ENCODE measurements at regions not wholly inside any gene's neighbourhood (a gene's known extent, or its start where the extent isn't known, plus 50 kb on each side); places are given as distances from the start of the nearest gene placed in this dataset.

- TF ChIP-seq ZNF384 (IDR thresholded peaks at IDR 0.05) = no peak
- CTCF ChIA-PET = no interaction called here
- DNase-seq (ENCODE audit: extremely low spot score) = no peak
- POLR2A ChIA-PET = no interaction called here
These were observed 55.4 kb downstream of the ZCCHC12 start for GRCh38 chrX:118878977-118879376.

GRCh38 chrX:118879586-118879985 is 56.0 kb downstream of the ZCCHC12 start:
- POLR2A ChIA-PET = no interaction called here
- no peak for DNase-seq (ENCODE audit: extremely low spot score)
- CTCF ChIA-PET = no interaction called here
- no peak for TF ChIP-seq ZNF384 (IDR thresholded peaks at IDR 0.05)
- TF ChIP-seq CTBP1 (IDR thresholded peaks at IDR 0.05; ENCODE audit: borderline replicate concordance) = no peak
- TF ChIP-seq SP1 (IDR thresholded peaks at IDR 0.05) = no peak
- TF ChIP-seq FOXA1 (IDR thresholded peaks at IDR 0.05) = no peak
- TF ChIP-seq ARNT (IDR thresholded peaks at IDR 0.05) = no peak
- no peak for TF ChIP-seq FOXK2 (IDR thresholded peaks at IDR 0.05)

- DNase-seq (ENCODE audit: extremely low spot score) = no peak
- CTCF ChIA-PET = no interaction called here
- POLR2A ChIA-PET = no interaction called here
- TF ChIP-seq FOXA1 (IDR thresholded peaks at IDR 0.05) (no peak), HDGF (IDR thresholded peaks at IDR 0.05; ENCODE audit: borderline replicate concordance) (no peak), LEF1 (IDR thresholded peaks at IDR 0.05; ENCODE audit: borderline replicate concordance) (no peak), ZNF384 (IDR thresholded peaks at IDR 0.05) (no peak), SUZ12 (IDR thresholded peaks at IDR 0.05) (no peak), CTBP1 (IDR thresholded peaks at IDR 0.05; ENCODE audit: borderline replicate concordance) (no peak), SP1 (IDR thresholded peaks at IDR 0.05) (no peak), TARDBP (IDR thresholded peaks at IDR 0.05) (no peak), L3MBTL2 (conservative IDR thresholded peaks at IDR 0.05) (no peak), FOXK2 (IDR thresholded peaks at IDR 0.05) (no peak), BHLHE40 (IDR thresholded peaks at IDR 0.05; ENCODE audit: borderline replicate concordance) (no peak), PKNOX1 (IDR thresholded peaks at IDR 0.05) (no peak), FOXM1 (IDR thresholded peaks at IDR 0.05; ENCODE audit: borderline replicate concordance) (no peak), ARNT (IDR thresholded peaks at IDR 0.05) (no peak), NFRKB (IDR thresholded peaks at IDR 0.05) (no peak), ELF4 (IDR thresholded peaks at IDR 0.05) (no peak)
These were observed 60.4 kb downstream of the ZCCHC12 start for GRCh38 chrX:118883994-118884393.

- ChIA-PET CTCF (no interaction called here), POLR2A (no interaction called here)
- TF ChIP-seq BHLHE40 (IDR thresholded peaks at IDR 0.05; ENCODE audit: borderline replicate concordance) (no peak), PKNOX1 (IDR thresholded peaks at IDR 0.05) (0 out of 2 replicates have a peak, but pooled peaks have one; percentile 37)
- DNase-seq (ENCODE audit: extremely low spot score) = no peak
These were observed 61.0 kb downstream of the ZCCHC12 start for GRCh38 chrX:118884552-118885138.

GRCh38 chrX:118893923-118894322 is 70.3 kb downstream of the ZCCHC12 start:
- POLR2A ChIA-PET = no interaction called here
- DNase-seq (ENCODE audit: extremely low spot score) = no peak
- CTCF ChIA-PET = no interaction called here
- no peak for TF ChIP-seq NFRKB (IDR thresholded peaks at IDR 0.05)
- TF ChIP-seq SUZ12 (IDR thresholded peaks at IDR 0.05) = no peak
- TF ChIP-seq ELF4 (IDR thresholded peaks at IDR 0.05) = no peak
- TF ChIP-seq ZNF384 (IDR thresholded peaks at IDR 0.05) = no peak
- no peak for TF ChIP-seq L3MBTL2 (conservative IDR thresholded peaks at IDR 0.05)
- no peak for TF ChIP-seq PKNOX1 (IDR thresholded peaks at IDR 0.05)
- TF ChIP-seq LEF1 (IDR thresholded peaks at IDR 0.05; ENCODE audit: borderline replicate concordance) = no peak

GRCh38 chrX:118901991-118902390 is 72.4 kb upstream of the LONRF3 start:
- ChIA-PET CTCF (no interaction called here), POLR2A (no interaction called here)
- no peak for DNase-seq (ENCODE audit: extremely low spot score)
- TF ChIP-seq FOXK2 (IDR thresholded peaks at IDR 0.05) (no peak), ZNF384 (IDR thresholded peaks at IDR 0.05) (no peak), CTBP1 (IDR thresholded peaks at IDR 0.05; ENCODE audit: borderline replicate concordance) (no peak), LEF1 (IDR thresholded peaks at IDR 0.05; ENCODE audit: borderline replicate concordance) (no peak), SP1 (IDR thresholded peaks at IDR 0.05) (no peak), BHLHE40 (IDR thresholded peaks at IDR 0.05; ENCODE audit: borderline replicate concordance) (no peak), NFRKB (IDR thresholded peaks at IDR 0.05) (no peak), ARNT (IDR thresholded peaks at IDR 0.05) (no peak), SUZ12 (IDR thresholded peaks at IDR 0.05) (no peak), L3MBTL2 (conservative IDR thresholded peaks at IDR 0.05) (no peak), PKNOX1 (IDR thresholded peaks at IDR 0.05) (no peak), FOXA1 (IDR thresholded peaks at IDR 0.05) (no peak)

- POLR2A ChIA-PET = no interaction called here
- no peak for TF ChIP-seq NFRKB (IDR thresholded peaks at IDR 0.05)
- no peak for TF ChIP-seq SUZ12 (IDR thresholded peaks at IDR 0.05)
- TF ChIP-seq FOXA1 (IDR thresholded peaks at IDR 0.05) = no peak
- no peak for TF ChIP-seq L3MBTL2 (conservative IDR thresholded peaks at IDR 0.05)
- no peak for TF ChIP-seq FOXK2 (IDR thresholded peaks at IDR 0.05)
- TF ChIP-seq TARDBP (IDR thresholded peaks at IDR 0.05) = no peak
- TF ChIP-seq ELF4 (IDR thresholded peaks at IDR 0.05) = no peak
- TF ChIP-seq SP1 (IDR thresholded peaks at IDR 0.05) = no peak
- no peak for TF ChIP-seq ARNT (IDR thresholded peaks at IDR 0.05)
- TF ChIP-seq CTBP1 (IDR thresholded peaks at IDR 0.05; ENCODE audit: borderline replicate concordance) = no peak
- TF ChIP-seq BHLHE40 (IDR thresholded peaks at IDR 0.05; ENCODE audit: borderline replicate concordance) = no peak
- no peak for TF ChIP-seq HDGF (IDR thresholded peaks at IDR 0.05; ENCODE audit: borderline replicate concordance)
- no peak for TF ChIP-seq FOXM1 (IDR thresholded peaks at IDR 0.05; ENCODE audit: borderline replicate concordance)
- no peak for TF ChIP-seq ZNF384 (IDR thresholded peaks at IDR 0.05)
- no peak for TF ChIP-seq PKNOX1 (IDR thresholded peaks at IDR 0.05)
- no peak for TF ChIP-seq LEF1 (IDR thresholded peaks at IDR 0.05; ENCODE audit: borderline replicate concordance)
- DNase-seq (ENCODE audit: extremely low spot score) = no peak
- CTCF ChIA-PET = no interaction called here
These were observed 70.2 kb upstream of the LONRF3 start for GRCh38 chrX:118904218-118904617.
